ENCODE measurements at regions not wholly inside any gene's neighbourhood (a gene's known extent, or its start where the extent isn't known, plus 50 kb on each side); places are given as distances from the start of the nearest gene placed in this dataset.

DNA sequence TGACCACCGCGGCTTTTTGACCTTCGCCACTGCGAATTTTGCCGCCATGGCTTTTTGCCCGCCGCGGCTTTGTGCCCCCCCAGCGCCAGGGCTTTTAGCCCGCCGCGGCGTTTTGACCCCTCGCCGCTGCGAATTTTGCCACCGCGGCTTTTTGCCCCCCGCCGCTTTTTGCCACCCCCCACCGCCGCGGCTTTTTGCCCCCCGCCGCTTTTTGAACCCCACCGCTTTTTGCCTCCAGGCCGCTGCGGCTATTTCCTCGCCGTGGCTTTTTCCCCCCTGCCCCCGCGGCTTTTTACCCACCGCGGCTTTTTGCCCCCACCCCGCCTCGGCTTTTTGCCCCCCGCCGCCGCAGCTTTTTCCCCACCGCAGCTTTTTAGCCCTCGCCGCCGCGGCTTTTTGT is 134.8 kb upstream of the TP53TG3C start:
- TF ChIP-seq, protein P1, sequence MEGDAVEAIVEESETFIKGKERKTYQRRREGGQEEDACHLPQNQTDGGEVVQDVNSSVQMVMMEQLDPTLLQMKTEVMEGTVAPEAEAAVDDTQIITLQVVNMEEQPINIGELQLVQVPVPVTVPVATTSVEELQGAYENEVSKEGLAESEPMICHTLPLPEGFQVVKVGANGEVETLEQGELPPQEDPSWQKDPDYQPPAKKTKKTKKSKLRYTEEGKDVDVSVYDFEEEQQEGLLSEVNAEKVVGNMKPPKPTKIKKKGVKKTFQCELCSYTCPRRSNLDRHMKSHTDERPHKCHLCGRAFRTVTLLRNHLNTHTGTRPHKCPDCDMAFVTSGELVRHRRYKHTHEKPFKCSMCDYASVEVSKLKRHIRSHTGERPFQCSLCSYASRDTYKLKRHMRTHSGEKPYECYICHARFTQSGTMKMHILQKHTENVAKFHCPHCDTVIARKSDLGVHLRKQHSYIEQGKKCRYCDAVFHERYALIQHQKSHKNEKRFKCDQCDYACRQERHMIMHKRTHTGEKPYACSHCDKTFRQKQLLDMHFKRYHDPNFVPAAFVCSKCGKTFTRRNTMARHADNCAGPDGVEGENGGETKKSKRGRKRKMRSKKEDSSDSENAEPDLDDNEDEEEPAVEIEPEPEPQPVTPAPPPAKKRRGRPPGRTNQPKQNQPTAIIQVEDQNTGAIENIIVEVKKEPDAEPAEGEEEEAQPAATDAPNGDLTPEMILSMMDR (conservative IDR thresholded peaks at IDR 0.05; ENCODE audit: low read depth in 2 of 2): no peak
- TF ChIP-seq POLR2AphosphoS5 (IDR thresholded peaks at IDR 0.05; ENCODE audit: low read depth): no peak
- TF ChIP-seq EZH2phosphoT487 (IDR thresholded peaks at IDR 0.05; ENCODE audit: unreplicated experiment): no peak
- TF ChIP-seq, protein P2, sequence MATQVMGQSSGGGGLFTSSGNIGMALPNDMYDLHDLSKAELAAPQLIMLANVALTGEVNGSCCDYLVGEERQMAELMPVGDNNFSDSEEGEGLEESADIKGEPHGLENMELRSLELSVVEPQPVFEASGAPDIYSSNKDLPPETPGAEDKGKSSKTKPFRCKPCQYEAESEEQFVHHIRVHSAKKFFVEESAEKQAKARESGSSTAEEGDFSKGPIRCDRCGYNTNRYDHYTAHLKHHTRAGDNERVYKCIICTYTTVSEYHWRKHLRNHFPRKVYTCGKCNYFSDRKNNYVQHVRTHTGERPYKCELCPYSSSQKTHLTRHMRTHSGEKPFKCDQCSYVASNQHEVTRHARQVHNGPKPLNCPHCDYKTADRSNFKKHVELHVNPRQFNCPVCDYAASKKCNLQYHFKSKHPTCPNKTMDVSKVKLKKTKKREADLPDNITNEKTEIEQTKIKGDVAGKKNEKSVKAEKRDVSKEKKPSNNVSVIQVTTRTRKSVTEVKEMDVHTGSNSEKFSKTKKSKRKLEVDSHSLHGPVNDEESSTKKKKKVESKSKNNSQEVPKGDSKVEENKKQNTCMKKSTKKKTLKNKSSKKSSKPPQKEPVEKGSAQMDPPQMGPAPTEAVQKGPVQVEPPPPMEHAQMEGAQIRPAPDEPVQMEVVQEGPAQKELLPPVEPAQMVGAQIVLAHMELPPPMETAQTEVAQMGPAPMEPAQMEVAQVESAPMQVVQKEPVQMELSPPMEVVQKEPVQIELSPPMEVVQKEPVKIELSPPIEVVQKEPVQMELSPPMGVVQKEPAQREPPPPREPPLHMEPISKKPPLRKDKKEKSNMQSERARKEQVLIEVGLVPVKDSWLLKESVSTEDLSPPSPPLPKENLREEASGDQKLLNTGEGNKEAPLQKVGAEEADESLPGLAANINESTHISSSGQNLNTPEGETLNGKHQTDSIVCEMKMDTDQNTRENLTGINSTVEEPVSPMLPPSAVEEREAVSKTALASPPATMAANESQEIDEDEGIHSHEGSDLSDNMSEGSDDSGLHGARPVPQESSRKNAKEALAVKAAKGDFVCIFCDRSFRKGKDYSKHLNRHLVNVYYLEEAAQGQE (IDR thresholded peaks at IDR 0.05; ENCODE audit: unreplicated experiment): no peak
- TF ChIP-seq EZH2 (IDR thresholded peaks at IDR 0.05; ENCODE audit: low read depth, unreplicated experiment): no peak
- TF ChIP-seq ZNF114 (CRISPR knock-in tag; IDR thresholded peaks at IDR 0.05): no peak
- no peak for TF ChIP-seq JUNB (IDR thresholded peaks at IDR 0.05; ENCODE audit: unreplicated experiment)
- TF ChIP-seq STAT1 (IDR thresholded peaks at IDR 0.05; ENCODE audit: unreplicated experiment): no peak
